ENCODE measurements at regions not wholly inside any gene's neighbourhood (a gene's known extent, or its start where the extent isn't known, plus 50 kb on each side); places are given as distances from the start of the nearest gene placed in this dataset.

DNA sequence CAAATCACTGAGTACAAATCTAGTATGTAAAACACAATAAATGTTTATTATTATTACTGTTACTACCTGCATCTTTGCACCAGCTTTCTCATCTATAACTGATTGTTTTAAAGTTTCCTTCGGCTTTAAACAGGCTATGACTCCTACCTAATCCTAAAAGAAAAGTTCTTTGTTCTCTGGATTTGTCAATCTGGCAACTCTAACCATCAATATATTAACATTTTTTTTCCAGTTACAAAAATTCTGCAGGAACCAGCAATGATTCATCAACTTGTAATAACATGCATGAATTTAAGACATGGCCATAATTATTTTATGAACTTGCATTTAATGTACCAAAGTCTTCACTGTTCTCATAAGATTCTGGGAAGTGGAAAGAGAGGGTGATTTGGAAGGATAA lies 228.5 kb downstream of the PIK3R1 start:
- TF ChIP-seq, protein P1, sequence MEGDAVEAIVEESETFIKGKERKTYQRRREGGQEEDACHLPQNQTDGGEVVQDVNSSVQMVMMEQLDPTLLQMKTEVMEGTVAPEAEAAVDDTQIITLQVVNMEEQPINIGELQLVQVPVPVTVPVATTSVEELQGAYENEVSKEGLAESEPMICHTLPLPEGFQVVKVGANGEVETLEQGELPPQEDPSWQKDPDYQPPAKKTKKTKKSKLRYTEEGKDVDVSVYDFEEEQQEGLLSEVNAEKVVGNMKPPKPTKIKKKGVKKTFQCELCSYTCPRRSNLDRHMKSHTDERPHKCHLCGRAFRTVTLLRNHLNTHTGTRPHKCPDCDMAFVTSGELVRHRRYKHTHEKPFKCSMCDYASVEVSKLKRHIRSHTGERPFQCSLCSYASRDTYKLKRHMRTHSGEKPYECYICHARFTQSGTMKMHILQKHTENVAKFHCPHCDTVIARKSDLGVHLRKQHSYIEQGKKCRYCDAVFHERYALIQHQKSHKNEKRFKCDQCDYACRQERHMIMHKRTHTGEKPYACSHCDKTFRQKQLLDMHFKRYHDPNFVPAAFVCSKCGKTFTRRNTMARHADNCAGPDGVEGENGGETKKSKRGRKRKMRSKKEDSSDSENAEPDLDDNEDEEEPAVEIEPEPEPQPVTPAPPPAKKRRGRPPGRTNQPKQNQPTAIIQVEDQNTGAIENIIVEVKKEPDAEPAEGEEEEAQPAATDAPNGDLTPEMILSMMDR (conservative IDR thresholded peaks at IDR 0.05; ENCODE audit: low read length): no peak
- no peak for TF ChIP-seq EZH2phosphoT487 (IDR thresholded peaks at IDR 0.05; ENCODE audit: borderline replicate concordance, low read depth, low read length)
